ENCODE measurements at regions not wholly inside any gene's neighbourhood (a gene's known extent, or its start where the extent isn't known, plus 50 kb on each side); places are given as distances from the start of the nearest gene placed in this dataset.

GRCh38 chr12:4089121-4089606 lies 184.4 kb upstream of the CCND2 start:
- TF ChIP-seq YY1 (IDR thresholded peaks at IDR 0.05; ENCODE audit: low read depth) (no peak), TCF12 (IDR thresholded peaks at IDR 0.05; ENCODE audit: low read depth) (no peak), ZBTB7A (IDR thresholded peaks at IDR 0.05; ENCODE audit: low read depth) (no peak), EGR1 (IDR thresholded peaks at IDR 0.05) (no peak), CREB1 (IDR thresholded peaks at IDR 0.05; ENCODE audit: low read depth) (no peak), NFIC (IDR thresholded peaks at IDR 0.05) (no peak), RAD21 (IDR thresholded peaks at IDR 0.05; ENCODE audit: low read depth) (no peak), FOXM1 (IDR thresholded peaks at IDR 0.05; ENCODE audit: borderline replicate concordance, low read depth) (no peak), MAX (IDR thresholded peaks at IDR 0.05) (no peak), TAF1 (IDR thresholded peaks at IDR 0.05; ENCODE audit: low read depth) (no peak), EP300 (IDR thresholded peaks at IDR 0.05; ENCODE audit: borderline replicate concordance) (no peak), CEBPB (IDR thresholded peaks at IDR 0.05) (no peak)
- TF ChIP-seq, protein P1, sequence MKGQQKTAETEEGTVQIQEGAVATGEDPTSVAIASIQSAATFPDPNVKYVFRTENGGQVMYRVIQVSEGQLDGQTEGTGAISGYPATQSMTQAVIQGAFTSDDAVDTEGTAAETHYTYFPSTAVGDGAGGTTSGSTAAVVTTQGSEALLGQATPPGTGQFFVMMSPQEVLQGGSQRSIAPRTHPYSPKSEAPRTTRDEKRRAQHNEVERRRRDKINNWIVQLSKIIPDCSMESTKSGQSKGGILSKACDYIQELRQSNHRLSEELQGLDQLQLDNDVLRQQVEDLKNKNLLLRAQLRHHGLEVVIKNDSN (IDR thresholded peaks at IDR 0.05): no peak
- TF ChIP-seq, protein P2, sequence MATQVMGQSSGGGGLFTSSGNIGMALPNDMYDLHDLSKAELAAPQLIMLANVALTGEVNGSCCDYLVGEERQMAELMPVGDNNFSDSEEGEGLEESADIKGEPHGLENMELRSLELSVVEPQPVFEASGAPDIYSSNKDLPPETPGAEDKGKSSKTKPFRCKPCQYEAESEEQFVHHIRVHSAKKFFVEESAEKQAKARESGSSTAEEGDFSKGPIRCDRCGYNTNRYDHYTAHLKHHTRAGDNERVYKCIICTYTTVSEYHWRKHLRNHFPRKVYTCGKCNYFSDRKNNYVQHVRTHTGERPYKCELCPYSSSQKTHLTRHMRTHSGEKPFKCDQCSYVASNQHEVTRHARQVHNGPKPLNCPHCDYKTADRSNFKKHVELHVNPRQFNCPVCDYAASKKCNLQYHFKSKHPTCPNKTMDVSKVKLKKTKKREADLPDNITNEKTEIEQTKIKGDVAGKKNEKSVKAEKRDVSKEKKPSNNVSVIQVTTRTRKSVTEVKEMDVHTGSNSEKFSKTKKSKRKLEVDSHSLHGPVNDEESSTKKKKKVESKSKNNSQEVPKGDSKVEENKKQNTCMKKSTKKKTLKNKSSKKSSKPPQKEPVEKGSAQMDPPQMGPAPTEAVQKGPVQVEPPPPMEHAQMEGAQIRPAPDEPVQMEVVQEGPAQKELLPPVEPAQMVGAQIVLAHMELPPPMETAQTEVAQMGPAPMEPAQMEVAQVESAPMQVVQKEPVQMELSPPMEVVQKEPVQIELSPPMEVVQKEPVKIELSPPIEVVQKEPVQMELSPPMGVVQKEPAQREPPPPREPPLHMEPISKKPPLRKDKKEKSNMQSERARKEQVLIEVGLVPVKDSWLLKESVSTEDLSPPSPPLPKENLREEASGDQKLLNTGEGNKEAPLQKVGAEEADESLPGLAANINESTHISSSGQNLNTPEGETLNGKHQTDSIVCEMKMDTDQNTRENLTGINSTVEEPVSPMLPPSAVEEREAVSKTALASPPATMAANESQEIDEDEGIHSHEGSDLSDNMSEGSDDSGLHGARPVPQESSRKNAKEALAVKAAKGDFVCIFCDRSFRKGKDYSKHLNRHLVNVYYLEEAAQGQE (IDR thresholded peaks at IDR 0.05; ENCODE audit: low read depth): no peak

GRCh38 chr12:4088451-4088850 lies 185.1 kb upstream of the CCND2 start:
- no peak for TF ChIP-seq FOXM1 (IDR thresholded peaks at IDR 0.05; ENCODE audit: borderline replicate concordance, low read depth)

GRCh38 chr12:4086481-4086880 lies 187.1 kb upstream of the CCND2 start:
- no peak for TF ChIP-seq CEBPB (IDR thresholded peaks at IDR 0.05)
- TF ChIP-seq EGR1 (IDR thresholded peaks at IDR 0.05): no peak
- TF ChIP-seq MAX (IDR thresholded peaks at IDR 0.05): no peak
- TF ChIP-seq CREB1 (IDR thresholded peaks at IDR 0.05; ENCODE audit: low read depth): no peak
- TF ChIP-seq ZBTB7A (IDR thresholded peaks at IDR 0.05; ENCODE audit: low read depth): no peak
- TF ChIP-seq EP300 (IDR thresholded peaks at IDR 0.05; ENCODE audit: borderline replicate concordance): no peak
- no peak for TF ChIP-seq TAF1 (IDR thresholded peaks at IDR 0.05; ENCODE audit: low read depth)
- TF ChIP-seq, protein P2 (IDR thresholded peaks at IDR 0.05; ENCODE audit: low read depth): no peak
- no peak for TF ChIP-seq TCF12 (IDR thresholded peaks at IDR 0.05; ENCODE audit: low read depth)
- TF ChIP-seq FOXM1 (IDR thresholded peaks at IDR 0.05; ENCODE audit: borderline replicate concordance, low read depth): no peak
- no peak for TF ChIP-seq TEAD4 (IDR thresholded peaks at IDR 0.05)
- TF ChIP-seq, protein P1 (IDR thresholded peaks at IDR 0.05): no peak

DNA sequence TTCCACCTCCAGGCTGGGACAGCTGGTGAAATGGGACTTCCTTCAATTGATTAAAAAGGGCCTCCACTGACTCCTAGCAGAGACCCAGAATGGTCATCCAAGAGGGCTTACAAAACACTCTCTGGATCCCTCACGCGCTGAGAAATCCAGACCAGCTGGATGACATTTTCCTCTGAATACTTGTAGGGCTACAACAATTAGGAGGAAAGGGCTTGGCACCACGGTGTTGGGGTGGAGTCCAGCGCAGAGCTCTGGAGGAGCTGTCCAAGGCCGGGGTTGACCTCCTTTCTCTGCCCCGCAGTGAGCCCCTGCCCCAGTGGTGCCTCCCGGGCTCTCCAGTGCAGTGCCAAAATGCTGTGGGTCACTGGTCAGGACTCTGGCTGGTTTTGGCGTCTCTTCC lies 189.0 kb upstream of the CCND2 start:
- TF ChIP-seq, protein P1 (IDR thresholded peaks at IDR 0.05): no peak
- TF ChIP-seq, protein P2 (IDR thresholded peaks at IDR 0.05; ENCODE audit: low read depth): peak; percentile 55
- no peak for TF ChIP-seq FOXM1 (IDR thresholded peaks at IDR 0.05; ENCODE audit: borderline replicate concordance, low read depth)
